Progenitor cell of endocrine pancreas (in vitro differentiated cells): ENCODE measurements at regions not wholly inside any gene's neighbourhood (a gene's known extent, or its start where the extent isn't known, plus 50 kb on each side); places are given as distances from the start of the nearest gene placed in this dataset.

Experiments
- DNase-seq: peaks from one replicate; pipeline ENCODE4 v3.0.0; 2021; ENCODE audit warnings: low spot score; ENCODE audit not compliant: unreplicated experiment
- H3K27ac Mint-ChIP-seq: 2 replicates; pipeline ENCODE4 v1.8.0; 2021; ENCODE audit warnings: mild to moderate bottlenecking, moderate library complexity, mixed read lengths
- H3K27me3 Mint-ChIP-seq: 2 replicates; pipeline ENCODE4 v1.8.0; 2021; ENCODE audit warnings: mixed read lengths
- H3K36me3 Mint-ChIP-seq: 2 replicates; pipeline ENCODE4 v1.8.0; 2022; ENCODE audit warnings: mixed read lengths; ENCODE audit not compliant: insufficient read depth
- H3K4me1 Mint-ChIP-seq: 2 replicates; pipeline ENCODE4 v1.8.0; 2021; ENCODE audit warnings: low read depth, mixed read lengths
- H3K4me3 Mint-ChIP-seq: 2 replicates; pipeline ENCODE4 v1.8.0; 2021; ENCODE audit warnings: low read depth, mild to moderate bottlenecking, moderate library complexity, mixed read lengths
- H3K9me3 Mint-ChIP-seq: 2 replicates; pipeline ENCODE4 v1.8.0; 2021; ENCODE audit warnings: low read depth, mixed read lengths
- CTCF ChIP-seq: fragments of 200-600 bp; sonication (generic); IDR thresholded peaks from one replicate; pipeline ENCODE4 v1.5.0; 2021; ENCODE audit warnings: antibody characterized with exemption, mild to moderate bottlenecking; ENCODE audit not compliant: unreplicated experiment

- Mint-ChIP-seq H3K36me3 (no peaks in the 10 kb centered on the region), H3K27me3 (peaks cover 31% of the 10 kb centered on the region), H3K4me3 (no peak overlapping the region), H3K9me3 (peaks cover 7% of the 10 kb centered on the region), H3K4me1 (peaks cover 18% of the 10 kb centered on the region), H3K27ac (no peak overlapping the region)
- no peak for TF ChIP-seq CTCF
- no peak for DNase-seq
These were observed 182.0 kb upstream of the C1orf174 start for GRCh38 chr1:4081806-4082711.

GRCh38 chr1:4083231-4084047 lies 183.4 kb upstream of the C1orf174 start:
- peaks cover 18% of the 10 kb centered on the region for H3K4me1 Mint-ChIP-seq
- peak overlapping the region; percentile 18 for H3K4me3 Mint-ChIP-seq
- no peak for TF ChIP-seq CTCF
- peaks cover 7% of the 10 kb centered on the region for H3K9me3 Mint-ChIP-seq
- H3K27me3 Mint-ChIP-seq: peaks cover 34% of the 10 kb centered on the region
- peak overlapping the region; percentile 26 for H3K27ac Mint-ChIP-seq
- no peak for DNase-seq
- H3K36me3 Mint-ChIP-seq: no peaks in the 10 kb centered on the region

- Mint-ChIP-seq H3K36me3 (no peaks in the 10 kb centered on the region), H3K9me3 (peaks cover 7% of the 10 kb centered on the region)
These were observed 184.0 kb upstream of the C1orf174 start for GRCh38 chr1:4084048-4084431.

GRCh38 chr1:4084446-4084845 lies 184.4 kb upstream of the C1orf174 start:
- H3K27me3 Mint-ChIP-seq: peaks cover 38% of the 10 kb centered on the region
- H3K4me3 Mint-ChIP-seq: no peak overlapping the region
- no peak for DNase-seq
- peaks cover 7% of the 10 kb centered on the region for H3K9me3 Mint-ChIP-seq
- no peak overlapping the region for H3K27ac Mint-ChIP-seq
- no peaks in the 10 kb centered on the region for H3K36me3 Mint-ChIP-seq
- peaks cover 18% of the 10 kb centered on the region for H3K4me1 Mint-ChIP-seq
- TF ChIP-seq CTCF: no peak

More at GRCh38 chr1:4084048-4084431, 184.0 kb upstream of the C1orf174 start:
- DNase-seq: no peak
- Mint-ChIP-seq H3K27me3 (peaks cover 35% of the 10 kb centered on the region), H3K27ac (peak overlapping the region; percentile 25), H3K4me1 (peaks cover 18% of the 10 kb centered on the region), H3K4me3 (no peak overlapping the region)
- no peak for TF ChIP-seq CTCF

GRCh38 chr1:4084896-4085295 lies 184.8 kb upstream of the C1orf174 start:
- no peak for DNase-seq
- Mint-ChIP-seq H3K4me3 (no peak overlapping the region), H3K36me3 (no peaks in the 10 kb centered on the region), H3K27ac (no peak overlapping the region), H3K4me1 (peaks cover 18% of the 10 kb centered on the region), H3K9me3 (peaks cover 7% of the 10 kb centered on the region), H3K27me3 (peaks cover 38% of the 10 kb centered on the region)
- TF ChIP-seq CTCF: no peak
